ENCODE measurements at regions not wholly inside any gene's neighbourhood (a gene's known extent, or its start where the extent isn't known, plus 50 kb on each side); places are given as distances from the start of the nearest gene placed in this dataset.
"Not testable (repeated sequence)": the region's sequence is repeated elsewhere in the genome, so short reads cannot be mapped to it uniquely, and the experiment has no call there.

- ChIA-PET CTCF (interaction anchor here (0.8 kb wide), 1 partner anchor 471 kb away, joined by 3 read pairs; no protein-coding TSS in a partner anchor), POLR2A (ENCODE audit: low non-redundant PET) (no interaction called here)
- no peak for DNase-seq (ENCODE audit: low spot score)
- TF ChIP-seq CTCF (conservative IDR thresholded peaks at IDR 0.05; ENCODE audit: low read depth), result no peak
- H3K27ac ChIP-seq, result no peak overlapping the region
Observed at GRCh38 chr11:95647355-95647754, 142.2 kb downstream of the FAM76B start.

- ChIA-PET CTCF (no interaction called here), POLR2A (ENCODE audit: low non-redundant PET) (no interaction called here)
- no peak overlapping the region for H3K27ac ChIP-seq
- TF ChIP-seq CTCF (conservative IDR thresholded peaks at IDR 0.05; ENCODE audit: low read depth), result no peak
- no peak for DNase-seq (ENCODE audit: low spot score)
Observed at GRCh38 chr11:95641495-95641894, 148.1 kb downstream of the FAM76B start.

- POLR2A ChIA-PET (ENCODE audit: low non-redundant PET), result no interaction called here
- H3K27ac ChIP-seq, result no peak overlapping the region
- CTCF ChIA-PET, result no interaction called here
- TF ChIP-seq CTCF (conservative IDR thresholded peaks at IDR 0.05; ENCODE audit: low read depth), result no peak
- DNase-seq (ENCODE audit: low spot score), result no peak
Observed at GRCh38 chr11:95638501-95638900, 151.1 kb downstream of the FAM76B start.

- ChIA-PET POLR2A (ENCODE audit: low non-redundant PET) (no interaction called here), CTCF (no interaction called here)
- no peak for TF ChIP-seq CTCF (conservative IDR thresholded peaks at IDR 0.05; ENCODE audit: low read depth)
- DNase-seq (ENCODE audit: low spot score), result no peak
- H3K27ac ChIP-seq, result no peak overlapping the region
Observed at GRCh38 chr11:95625164-95625900, 164.2 kb downstream of the FAM76B start.

- CTCF ChIA-PET, result no interaction called here
- TF ChIP-seq CTCF (conservative IDR thresholded peaks at IDR 0.05; ENCODE audit: low read depth), result no peak
- DNase-seq (ENCODE audit: low spot score), result no peak
- no peak overlapping the region for H3K27ac ChIP-seq
- POLR2A ChIA-PET (ENCODE audit: low non-redundant PET), result no interaction called here
Observed at GRCh38 chr11:95616256-95616804, 173.3 kb downstream of the FAM76B start.

- no peak for DNase-seq (ENCODE audit: low spot score)
- TF ChIP-seq CTCF (conservative IDR thresholded peaks at IDR 0.05; ENCODE audit: low read depth), result no peak
- no peak overlapping the region for H3K27ac ChIP-seq
- ChIA-PET CTCF (no interaction called here), POLR2A (ENCODE audit: low non-redundant PET) (no interaction called here)
Observed at GRCh38 chr11:95611827-95612226, 177.8 kb downstream of the FAM76B start.

- CTCF ChIA-PET, result not testable (repeated sequence)
Observed at GRCh38 chr11:95610185-95610584, 179.4 kb downstream of the FAM76B start.

More at GRCh38 chr11:95610185-95610584, 179.4 kb downstream of the FAM76B start:
- DNase-seq (ENCODE audit: low spot score); H3K27ac ChIP-seq; POLR2A ChIA-PET (ENCODE audit: low non-redundant PET): not testable (repeated sequence)

Measured in RWPE1 (cell line).